ENCODE measurements at regions not wholly inside any gene's neighbourhood (a gene's known extent, or its start where the extent isn't known, plus 50 kb on each side); places are given as distances from the start of the nearest gene placed in this dataset.

DNA sequence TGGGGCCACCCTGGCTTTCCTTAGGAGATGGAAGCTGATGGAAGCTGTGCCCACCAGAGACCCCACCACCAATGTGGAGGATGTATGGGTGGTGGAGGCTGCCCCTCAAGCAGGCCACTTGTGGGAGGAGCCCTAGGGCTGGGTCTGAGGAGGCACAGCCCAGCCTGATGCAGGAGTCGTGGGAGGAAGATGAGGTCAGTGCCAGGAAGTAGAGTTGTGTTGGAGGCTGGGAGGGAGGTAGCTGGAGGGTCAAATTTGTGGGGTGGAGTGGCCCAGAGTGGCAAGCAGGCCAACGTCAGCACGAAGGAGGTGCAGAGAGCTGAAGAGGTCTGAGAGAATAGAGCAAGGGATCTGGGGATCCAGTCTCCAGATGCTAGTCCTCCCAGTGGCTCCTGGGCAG is 119.0 kb upstream of the USP24 start:
- Histone ChIP-seq H3K27me3 (no peaks in the 10 kb centered on the region), H3K4me3 (no peak overlapping the region), H3K4me1 (no peaks in the 10 kb centered on the region), H3K9me3 (no peaks in the 10 kb centered on the region), H3K27ac (no peak overlapping the region), H3K36me3 (replicated peaks in 1 of 2; ENCODE audit: insufficient read depth in 1 of 2, low read depth in 2 of 2) (no peaks in the 10 kb centered on the region)
- DNase-seq (no peak), ATAC-seq (no peak)
- TF ChIP-seq, protein P1, sequence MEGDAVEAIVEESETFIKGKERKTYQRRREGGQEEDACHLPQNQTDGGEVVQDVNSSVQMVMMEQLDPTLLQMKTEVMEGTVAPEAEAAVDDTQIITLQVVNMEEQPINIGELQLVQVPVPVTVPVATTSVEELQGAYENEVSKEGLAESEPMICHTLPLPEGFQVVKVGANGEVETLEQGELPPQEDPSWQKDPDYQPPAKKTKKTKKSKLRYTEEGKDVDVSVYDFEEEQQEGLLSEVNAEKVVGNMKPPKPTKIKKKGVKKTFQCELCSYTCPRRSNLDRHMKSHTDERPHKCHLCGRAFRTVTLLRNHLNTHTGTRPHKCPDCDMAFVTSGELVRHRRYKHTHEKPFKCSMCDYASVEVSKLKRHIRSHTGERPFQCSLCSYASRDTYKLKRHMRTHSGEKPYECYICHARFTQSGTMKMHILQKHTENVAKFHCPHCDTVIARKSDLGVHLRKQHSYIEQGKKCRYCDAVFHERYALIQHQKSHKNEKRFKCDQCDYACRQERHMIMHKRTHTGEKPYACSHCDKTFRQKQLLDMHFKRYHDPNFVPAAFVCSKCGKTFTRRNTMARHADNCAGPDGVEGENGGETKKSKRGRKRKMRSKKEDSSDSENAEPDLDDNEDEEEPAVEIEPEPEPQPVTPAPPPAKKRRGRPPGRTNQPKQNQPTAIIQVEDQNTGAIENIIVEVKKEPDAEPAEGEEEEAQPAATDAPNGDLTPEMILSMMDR (IDR thresholded peaks at IDR 0.05) = no peak
- no peak for TF ChIP-seq POLR2A (IDR thresholded peaks at IDR 0.05)
- intact Hi-C loops (cut with DNase I) = no loop called here
- WGBS, 2 donors = 57 to 74% methylated on average over 2 to 3 of the region's 3 CpGs

DNA sequence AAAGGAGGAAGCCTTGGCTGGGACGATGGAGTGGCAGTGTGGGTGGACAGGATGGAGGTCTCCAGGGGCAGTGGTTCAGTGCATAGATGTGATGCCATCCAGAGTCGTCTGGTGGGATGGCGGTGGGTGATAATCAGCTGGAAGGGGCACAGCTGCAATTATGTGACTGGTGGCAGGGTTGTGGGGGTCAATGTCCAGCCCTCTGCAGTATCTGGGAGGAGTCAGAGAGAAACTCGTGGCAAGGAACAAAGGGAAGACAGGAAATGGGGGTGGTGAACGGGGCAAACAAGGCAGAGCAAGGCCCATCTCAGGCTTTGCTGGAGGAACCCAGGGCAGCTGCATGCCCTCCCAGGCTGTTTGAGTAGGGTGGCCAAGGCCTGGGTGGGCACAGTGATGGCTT is 118.3 kb upstream of the USP24 start:
- no peak for TF ChIP-seq POLR2A (IDR thresholded peaks at IDR 0.05)
- TF ChIP-seq, protein P1 (IDR thresholded peaks at IDR 0.05) = no peak
- H3K4me3 ChIP-seq = no peak overlapping the region
- no peaks in the 10 kb centered on the region for H3K4me1 ChIP-seq
- ATAC-seq (no peak), DNase-seq (no peak)
- H3K9me3 ChIP-seq = no peaks in the 10 kb centered on the region
- WGBS, 2 donors = 63 to 70% methylated on average over 5 of the region's 5 CpGs
- H3K36me3 ChIP-seq (replicated peaks in 1 of 2; ENCODE audit: insufficient read depth in 1 of 2, low read depth in 2 of 2) = no peaks in the 10 kb centered on the region
- no peaks in the 10 kb centered on the region for H3K27me3 ChIP-seq
- intact Hi-C loops (cut with DNase I) = no loop called here
- no peak overlapping the region for H3K27ac ChIP-seq

DNA sequence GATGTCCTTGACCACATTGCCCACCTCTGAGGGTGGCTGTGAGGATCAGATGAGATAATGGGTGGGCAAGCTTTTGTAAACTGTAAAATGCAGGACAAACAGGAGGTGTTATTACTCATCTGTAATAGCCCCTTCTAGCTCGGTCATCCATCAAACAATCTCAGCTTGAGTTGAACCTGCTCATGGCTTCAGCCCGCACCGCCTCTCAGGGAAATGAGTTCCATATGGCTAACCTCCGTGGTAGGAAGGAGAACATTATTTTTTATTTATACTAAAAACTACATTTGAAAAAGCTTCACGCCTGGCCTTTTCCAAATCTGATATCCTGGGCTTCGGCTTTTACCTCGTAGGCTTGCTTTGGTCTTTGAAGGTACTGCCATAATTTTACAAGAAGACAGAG is 116.2 kb upstream of the USP24 start:
- intact Hi-C loops (cut with DNase I) = no loop called here
- Histone ChIP-seq H3K27me3 (no peaks in the 10 kb centered on the region), H3K4me1 (no peaks in the 10 kb centered on the region), H3K4me3 (no peak overlapping the region), H3K9me3 (no peaks in the 10 kb centered on the region), H3K36me3 (replicated peaks in 1 of 2; ENCODE audit: insufficient read depth in 1 of 2, low read depth in 2 of 2) (no peaks in the 10 kb centered on the region), H3K27ac (no peak overlapping the region)
- WGBS, 2 donors = 88 to 91% methylated on average over 7 of the region's 7 CpGs
- ATAC-seq (no peak), DNase-seq (no peak)
- TF ChIP-seq POLR2A (IDR thresholded peaks at IDR 0.05) = no peak
- TF ChIP-seq, protein P1 (IDR thresholded peaks at IDR 0.05) = no peak

GRCh38 chr1:55329808-55330432 is 114.8 kb upstream of the USP24 start:
- TF ChIP-seq POLR2A (IDR thresholded peaks at IDR 0.05) = no peak
- TF ChIP-seq, protein P1 (IDR thresholded peaks at IDR 0.05) = no peak
- intact Hi-C loops (cut with DNase I) = no loop called here
- Histone ChIP-seq H3K36me3 (replicated peaks in 1 of 2; ENCODE audit: insufficient read depth in 1 of 2, low read depth in 2 of 2) (no peaks in the 10 kb centered on the region), H3K27me3 (no peaks in the 10 kb centered on the region), H3K27ac (no peak overlapping the region), H3K9me3 (no peaks in the 10 kb centered on the region), H3K4me3 (no peak overlapping the region), H3K4me1 (no peaks in the 10 kb centered on the region)
- DNase-seq (no peak), ATAC-seq (no peak)
- WGBS, 2 donors = 58 to 60% methylated on average over 4 of the region's 4 CpGs

DNA sequence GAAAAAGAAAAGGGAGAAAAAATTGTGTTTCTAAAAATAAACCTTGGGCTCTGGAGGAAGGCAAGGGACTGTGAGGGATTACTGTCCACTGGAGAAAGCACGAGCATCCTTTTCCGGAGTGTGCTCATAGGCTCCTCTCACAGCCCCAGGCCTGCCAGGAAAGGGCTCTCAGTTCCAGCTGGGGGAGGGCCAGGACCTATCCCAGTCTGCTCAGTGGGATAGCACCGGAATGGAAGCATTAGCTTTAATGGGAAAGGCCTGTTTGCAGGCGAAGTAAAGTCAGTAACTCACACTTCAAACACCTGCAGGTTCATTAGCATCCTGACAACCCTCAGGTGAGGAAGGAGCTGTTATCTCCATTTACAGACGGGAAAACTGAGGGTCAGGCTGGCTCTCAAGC is 113.9 kb upstream of the USP24 start:
- DNase-seq = no peak
- no peak for TF ChIP-seq POLR2A (IDR thresholded peaks at IDR 0.05)
- TF ChIP-seq, protein P1 (IDR thresholded peaks at IDR 0.05) = no peak
- Histone ChIP-seq H3K27me3 (no peaks in the 10 kb centered on the region), H3K4me1 (no peaks in the 10 kb centered on the region), H3K4me3 (no peak overlapping the region), H3K36me3 (replicated peaks in 1 of 2; ENCODE audit: insufficient read depth in 1 of 2, low read depth in 2 of 2) (no peaks in the 10 kb centered on the region), H3K9me3 (no peaks in the 10 kb centered on the region), H3K27ac (no peak overlapping the region)
- intact Hi-C loops (cut with DNase I) = no loop called here
- no peak for ATAC-seq
- WGBS, 2 donors = 60 to 71% methylated on average over 5 of the region's 5 CpGs
